HG03060 (cell line): ENCODE measurements at regions not wholly inside any gene's neighbourhood (a gene's known extent, or its start where the extent isn't known, plus 50 kb on each side); places are given as distances from the start of the nearest gene placed in this dataset.

Source experiments
- ATAC-seq: cut with Tn5 transposase; IDR thresholded peaks from one replicate; pipeline ENCODE4 v1.9.1; 2021; ENCODE audit warnings: low read depth, moderate number of reproducible peaks; ENCODE audit not compliant: unreplicated experiment

GRCh38 chr9:79813258-79813638 lies 241.5 kb downstream of the TLE4 start:
- ATAC-seq, result no peak

DNA sequence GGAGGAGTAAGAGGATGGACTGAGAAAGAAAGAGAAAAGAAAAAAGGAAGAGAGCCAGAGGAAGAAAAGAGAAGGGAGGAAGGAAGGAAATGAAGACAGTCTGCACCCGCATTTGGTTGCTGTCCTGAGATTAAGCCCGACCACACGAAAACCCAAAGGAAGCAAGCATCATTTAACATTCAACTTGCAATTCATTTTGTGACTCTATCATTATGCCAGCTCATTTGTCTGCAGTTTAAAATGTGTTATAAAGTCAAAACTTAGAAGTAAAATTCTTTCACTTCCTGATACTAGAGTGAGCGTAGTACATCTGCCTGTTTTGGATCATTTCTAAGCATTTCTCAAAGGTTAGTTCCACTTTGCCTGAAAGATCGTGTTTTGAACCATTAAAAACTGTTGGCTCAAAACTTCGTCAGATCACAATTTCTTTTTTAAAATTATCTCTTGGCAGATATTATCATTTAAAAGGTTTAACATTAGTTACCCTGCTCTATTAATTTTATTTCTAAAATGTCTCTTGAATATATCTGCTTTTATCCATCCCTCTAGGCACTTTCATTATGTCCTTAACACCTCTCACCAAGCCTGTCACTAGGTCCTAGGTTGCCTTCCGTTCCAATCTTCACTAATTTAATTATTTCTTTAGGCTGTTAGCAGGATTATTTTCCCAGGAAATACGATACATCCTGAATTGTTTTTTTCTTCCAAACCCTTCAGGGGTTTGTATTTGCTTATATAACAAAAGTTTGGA lies 240.9 kb downstream of the TLE4 start:
- peak; percentile 88 for ATAC-seq

DNA sequence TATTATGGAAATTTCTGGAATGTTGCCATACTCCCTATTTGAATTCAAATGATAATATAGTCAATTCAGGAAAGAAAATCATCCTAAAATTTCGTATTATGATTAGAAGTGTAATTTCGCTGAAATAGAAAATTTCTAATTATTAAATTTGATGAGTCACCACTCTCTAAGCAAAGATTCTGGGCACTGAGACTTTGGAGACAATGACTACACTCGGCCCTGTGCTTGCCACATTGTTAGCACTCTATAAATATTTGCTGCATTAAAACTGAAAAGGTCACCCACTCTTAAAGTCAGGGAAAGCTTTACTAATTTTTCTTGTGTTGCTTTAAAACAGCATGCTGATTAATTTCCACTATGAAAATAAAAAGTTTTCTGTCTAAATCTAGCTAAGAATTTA lies 240.3 kb downstream of the TLE4 start:
- no peak for ATAC-seq

DNA sequence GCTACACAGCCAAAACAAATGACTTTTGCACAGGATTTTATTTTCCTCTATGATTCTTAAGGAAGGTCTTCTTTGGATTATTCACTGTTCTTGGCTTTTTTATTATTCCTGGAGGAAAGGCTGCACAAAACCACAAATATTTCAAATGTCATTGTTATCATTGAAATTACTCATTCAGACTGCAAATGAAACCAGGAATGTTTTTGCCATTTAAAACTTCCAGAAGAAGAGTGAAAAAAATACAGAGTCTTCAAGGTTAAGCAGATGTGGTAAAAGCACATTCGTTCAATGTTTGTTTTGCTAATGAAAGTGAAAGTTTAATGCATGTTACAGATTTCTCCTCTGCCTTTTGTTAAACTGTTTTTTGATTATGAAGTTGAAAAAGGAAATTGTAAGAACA lies 238.2 kb downstream of the TLE4 start:
- ATAC-seq, result no peak

GRCh38 chr9:79809316-79809876 lies 237.6 kb downstream of the TLE4 start:
- no peak for ATAC-seq

DNA sequence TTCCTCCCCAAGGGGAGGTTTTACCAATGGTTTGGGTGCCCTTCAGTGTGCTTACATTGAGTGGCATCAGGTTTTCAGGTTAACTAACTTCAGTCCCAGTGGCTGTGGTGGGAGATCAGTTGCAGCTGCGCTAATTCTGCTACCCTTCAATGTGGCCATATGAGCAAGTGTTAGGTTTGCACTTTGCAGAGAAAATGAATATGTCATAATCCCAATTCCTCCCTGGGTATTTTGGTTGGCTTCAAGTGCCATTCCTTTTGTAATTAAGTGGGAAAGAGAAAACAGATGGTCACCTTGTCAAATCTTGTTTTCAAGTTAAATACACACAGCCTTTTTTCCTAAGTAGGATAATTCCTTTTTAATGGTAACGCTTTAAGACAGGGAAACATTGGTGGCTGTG lies 236.2 kb downstream of the TLE4 start:
- no peak for ATAC-seq

DNA sequence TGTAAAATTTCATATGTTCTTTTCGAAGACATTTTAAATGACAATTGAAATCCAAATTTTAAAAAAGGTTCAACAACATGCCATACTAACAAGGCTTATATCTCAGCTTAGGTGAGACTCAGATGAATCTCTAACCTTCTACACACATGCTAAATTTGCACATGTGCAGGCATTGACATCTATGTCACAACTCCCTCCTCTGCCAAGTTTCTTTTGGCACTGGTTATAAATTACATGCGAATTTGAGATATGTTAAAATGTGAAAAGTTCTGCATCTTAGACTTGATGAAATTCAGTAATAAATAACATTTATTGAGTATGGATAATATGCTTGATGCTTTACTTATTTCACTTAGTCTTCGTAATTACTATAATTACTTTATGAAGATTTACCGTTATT lies 234.3 kb downstream of the TLE4 start:
- no peak for ATAC-seq

GRCh38 chr9:79801459-79801858 lies 229.7 kb downstream of the TLE4 start:
- no peak for ATAC-seq

GRCh38 chr9:79800578-79800977 lies 228.8 kb downstream of the TLE4 start:
- no peak for ATAC-seq

- no peak for ATAC-seq
Observed at GRCh38 chr9:79799691-79800335, 228.0 kb downstream of the TLE4 start.

DNA sequence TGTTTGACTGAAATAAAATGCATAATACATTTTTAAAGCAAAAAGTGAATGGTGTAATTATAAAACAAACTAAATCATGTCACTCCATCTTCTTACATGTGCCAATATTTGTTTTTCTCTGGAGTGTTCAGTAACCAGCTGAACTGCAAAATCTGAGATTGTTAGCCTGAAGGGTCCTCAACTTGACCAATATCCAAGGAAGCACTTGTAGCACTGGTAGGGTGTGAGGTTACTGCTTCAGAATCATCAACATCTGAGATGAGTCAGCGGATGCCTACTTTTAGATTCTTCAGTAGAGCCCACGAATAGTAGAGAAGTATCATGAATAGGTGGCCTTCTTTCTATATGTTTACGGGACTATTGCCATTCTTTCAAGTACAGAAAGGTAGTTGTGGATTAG lies 226.7 kb downstream of the TLE4 start:
- no peak for ATAC-seq

- no peak for ATAC-seq
Observed at GRCh38 chr9:79796411-79796810, 224.6 kb downstream of the TLE4 start.

GRCh38 chr9:79788662-79789061 lies 216.9 kb downstream of the TLE4 start:
- no peak for ATAC-seq

- ATAC-seq, result no peak
Observed at GRCh38 chr9:79781263-79781662, 209.5 kb downstream of the TLE4 start.

GRCh38 chr9:79780559-79780958 lies 208.8 kb downstream of the TLE4 start:
- no peak for ATAC-seq

DNA sequence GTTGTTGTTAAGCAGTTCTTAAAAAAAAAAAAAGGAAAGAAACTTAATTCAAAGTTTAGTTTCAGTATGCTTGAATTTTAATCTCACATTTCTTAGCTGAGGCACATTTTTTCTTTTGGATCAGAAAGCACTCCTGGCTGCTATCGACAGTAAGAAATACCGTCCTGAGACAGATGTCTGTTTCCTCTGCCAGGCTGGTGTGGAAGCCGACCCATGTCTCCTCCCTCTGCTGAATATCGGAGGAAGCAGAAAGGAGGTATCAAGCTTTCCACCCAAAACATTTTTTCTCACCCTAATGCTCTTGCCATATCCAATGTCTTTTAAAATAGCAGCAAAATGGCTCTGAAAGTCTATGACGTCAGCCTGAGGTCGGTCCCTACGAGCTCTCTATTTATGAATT lies 208.1 kb downstream of the TLE4 start:
- ATAC-seq, result no peak

DNA sequence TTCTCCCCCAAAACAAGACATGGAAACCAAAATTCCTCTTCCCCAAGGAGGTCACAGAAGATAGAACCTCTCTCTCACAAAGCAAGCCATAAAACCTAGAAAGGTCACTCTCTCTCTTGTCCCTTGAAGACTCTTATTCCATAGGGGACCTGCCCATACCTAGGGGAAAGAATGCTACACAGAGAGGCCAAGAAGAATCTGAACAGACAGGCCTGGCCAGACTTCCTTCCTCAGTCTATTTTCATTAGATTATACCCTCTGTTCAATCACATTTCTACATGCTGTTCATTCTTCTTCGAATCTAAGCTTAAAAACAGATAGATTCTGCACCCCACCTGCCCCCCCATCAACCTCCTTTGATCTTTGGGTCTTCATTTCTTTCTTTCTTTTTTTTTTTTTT lies 206.8 kb downstream of the TLE4 start:
- no peak for ATAC-seq

- ATAC-seq, result no peak
Observed at GRCh38 chr9:79776581-79776980, 204.8 kb downstream of the TLE4 start.
